Embryonic facial prominence (tissue), 1 donor: ENCODE measurements at regions not wholly inside any gene's neighbourhood (a gene's known extent, or its start where the extent isn't known, plus 50 kb on each side); places are given as distances from the start of the nearest gene placed in this dataset.
"Not testable (repeated sequence)": the region's sequence is repeated elsewhere in the genome, so short reads cannot be mapped to it uniquely, and the experiment has no call there.

Source experiments
- DNase-seq: peaks from one replicate; pipeline ENCODE4 v3.0.0-alpha.2; 2016; ENCODE audit errors: extremely low spot score

DNA sequence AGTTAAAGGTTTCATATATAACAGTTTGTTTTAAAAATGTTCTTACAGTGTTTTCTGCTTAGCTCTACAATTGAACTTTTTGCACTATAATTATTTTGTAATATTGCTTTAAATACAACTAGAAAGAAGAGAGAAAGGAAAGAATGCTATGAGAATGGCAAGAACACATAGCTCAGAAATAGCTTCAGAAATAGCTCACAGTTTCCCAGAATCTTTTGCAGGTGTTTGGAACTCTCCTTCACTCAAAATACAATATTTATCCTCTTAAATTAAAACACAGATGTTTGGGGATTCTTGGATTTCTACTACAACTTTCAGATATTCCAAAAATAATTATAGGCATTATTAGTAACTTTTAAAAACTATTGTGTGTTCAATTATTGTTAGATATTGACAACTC is 658.0 kb upstream of the DPPA4 start:
- no peak for DNase-seq

DNA sequence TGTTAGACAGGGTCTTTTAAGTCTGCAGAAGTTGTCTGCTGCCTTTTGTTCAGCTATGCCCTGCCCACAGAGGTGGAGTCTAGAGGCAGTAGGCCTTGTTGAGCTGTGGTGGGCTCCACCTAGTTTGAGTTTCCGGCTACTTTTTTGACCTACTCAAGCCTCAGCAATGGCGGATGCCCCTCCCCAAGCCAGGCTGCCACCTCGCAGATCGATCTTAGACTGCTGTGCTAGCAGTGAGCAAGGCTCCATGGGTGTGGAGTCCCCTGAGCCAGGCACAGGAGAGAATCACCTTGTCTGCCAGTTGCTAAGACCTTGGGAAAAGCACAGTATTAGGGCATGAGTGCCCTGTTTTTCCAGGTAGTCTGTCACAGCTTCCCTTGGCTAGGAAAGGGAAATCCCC is 664.6 kb upstream of the DPPA4 start:
- DNase-seq: not testable (repeated sequence)

DNA sequence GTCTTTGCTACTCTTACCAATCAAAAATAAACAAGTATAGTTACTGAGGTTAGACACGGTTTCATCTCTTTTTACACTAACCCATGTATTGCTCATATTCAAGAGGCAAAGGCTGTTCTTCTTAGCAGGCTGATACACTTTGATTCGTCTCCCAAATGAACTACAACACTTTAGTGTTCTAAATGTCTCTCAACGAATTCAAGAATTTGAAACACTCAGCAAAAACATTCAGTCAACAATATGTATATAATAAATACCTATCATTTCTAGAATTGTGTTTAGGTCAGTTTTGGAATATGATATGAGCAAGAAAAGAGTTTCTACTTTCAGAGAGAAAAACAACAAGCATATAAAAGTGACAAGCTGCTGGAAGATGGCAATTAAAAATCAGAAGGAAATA is 669.6 kb upstream of the DPPA4 start:
- DNase-seq: no peak

DNA sequence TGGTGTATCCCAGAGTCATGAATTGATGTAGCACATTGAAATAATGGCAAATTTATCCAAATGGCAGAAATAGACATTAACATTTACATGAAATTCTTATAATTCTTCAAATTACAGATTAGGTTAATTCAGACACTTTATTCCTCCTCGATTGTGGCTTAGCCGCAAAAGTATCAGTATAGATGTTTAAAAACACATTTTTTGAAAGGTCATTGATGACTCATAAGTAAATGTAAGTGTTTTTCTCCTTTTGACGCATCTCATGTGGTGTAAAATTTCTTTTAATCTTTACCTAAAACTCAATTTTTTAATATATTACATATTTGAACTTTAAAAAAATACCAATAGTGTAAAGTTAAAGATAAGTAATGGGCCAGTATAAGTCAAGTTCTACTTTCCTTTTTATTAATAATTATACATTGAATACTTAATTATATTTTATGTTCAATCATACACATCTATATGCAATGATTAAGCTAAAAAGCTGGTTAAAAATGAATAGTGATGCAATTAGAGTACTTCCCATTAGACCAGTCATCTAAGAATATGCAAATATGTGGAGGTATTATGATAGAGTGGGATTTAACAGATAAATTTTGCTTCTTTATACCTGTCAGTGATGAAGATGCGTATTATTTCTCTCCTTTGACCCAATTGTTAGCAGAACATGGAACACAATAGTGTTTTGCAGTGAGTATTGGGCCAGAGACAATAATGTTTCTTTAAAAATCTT is 678.1 kb upstream of the DPPA4 start:
- no peak for DNase-seq

DNA sequence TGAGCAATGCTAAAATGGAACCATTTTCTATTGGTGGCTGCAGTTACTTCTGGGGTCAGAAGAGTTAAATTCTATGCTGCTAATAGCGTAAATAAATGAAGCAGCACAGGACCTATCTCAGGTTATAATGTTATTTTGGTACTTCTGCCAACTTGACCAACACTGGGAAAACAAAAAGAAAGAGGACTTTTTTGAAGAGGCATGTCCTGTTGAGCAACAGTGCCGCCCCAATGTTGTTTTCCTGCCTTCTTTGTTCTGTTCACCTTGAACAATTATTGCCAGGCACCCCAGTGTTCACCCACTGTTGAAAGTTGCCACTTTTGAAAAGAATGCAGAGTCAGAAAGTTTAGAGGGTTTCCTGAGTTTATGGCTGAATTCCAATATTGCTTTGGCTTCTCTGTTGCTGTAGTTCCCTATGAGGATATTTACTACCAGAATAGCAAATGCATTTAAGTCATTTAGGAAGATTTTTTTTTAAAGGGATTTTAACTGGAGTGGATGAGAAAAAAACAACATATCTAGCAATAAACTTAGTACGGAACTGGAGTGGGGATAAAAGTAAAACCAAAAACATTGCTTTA is 679.0 kb upstream of the DPPA4 start:
- DNase-seq: no peak

DNA sequence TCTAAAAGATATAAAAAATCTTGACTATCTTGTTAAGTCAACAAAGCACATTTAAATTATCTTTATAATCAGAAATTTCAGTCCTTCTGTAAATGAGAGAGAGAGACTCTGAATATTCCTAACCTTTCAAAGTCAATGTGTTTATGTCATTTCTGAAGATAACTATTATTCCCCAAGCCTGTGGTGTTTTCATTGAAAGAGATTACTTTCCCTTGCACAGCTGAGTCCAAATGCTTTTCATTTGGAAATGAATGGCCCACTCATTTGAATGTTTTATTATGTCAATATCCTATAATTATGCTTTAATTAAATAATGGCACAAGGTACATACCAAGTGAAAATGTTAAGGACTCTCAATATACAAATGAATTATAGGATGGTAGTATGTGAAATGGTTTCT is 680.0 kb upstream of the DPPA4 start:
- no peak for DNase-seq

DNA sequence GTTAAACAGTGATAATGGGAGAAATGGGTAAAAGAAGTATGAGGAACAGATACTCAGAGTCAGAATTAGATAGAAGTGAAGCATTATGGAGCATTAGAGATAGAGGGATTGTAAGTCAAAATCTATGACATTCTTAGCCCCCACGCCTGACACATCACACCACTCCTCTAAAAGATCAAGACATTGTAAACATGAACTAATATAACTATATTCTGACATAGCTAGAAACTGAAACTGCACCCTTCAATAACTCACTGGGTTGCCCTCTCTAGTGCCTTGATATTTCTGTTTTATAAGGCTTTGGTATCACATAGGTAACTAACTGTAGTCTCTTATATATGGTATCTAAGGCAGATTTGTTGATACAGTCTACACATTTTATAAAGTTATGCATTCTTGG is 684.3 kb upstream of the DPPA4 start:
- no peak for DNase-seq

DNA sequence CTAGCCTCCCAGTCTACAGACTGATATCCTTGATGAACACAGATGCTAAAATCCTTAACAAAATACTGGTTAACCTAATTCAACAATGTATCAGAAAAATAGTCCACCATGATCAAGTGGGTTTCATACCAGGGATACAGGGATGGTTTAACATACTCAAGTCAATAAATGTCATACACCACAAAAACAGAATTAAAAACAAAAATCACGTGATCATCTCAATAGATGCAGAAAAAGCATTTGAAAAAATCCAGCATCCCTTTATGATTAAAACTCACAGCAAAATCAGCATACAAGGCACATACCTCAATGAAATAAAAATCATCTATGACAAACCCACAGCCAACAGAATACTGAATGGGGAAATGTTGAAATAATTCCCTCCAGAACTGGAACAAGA is 685.7 kb upstream of the DPPA4 start:
- not testable (repeated sequence) for DNase-seq

DNA sequence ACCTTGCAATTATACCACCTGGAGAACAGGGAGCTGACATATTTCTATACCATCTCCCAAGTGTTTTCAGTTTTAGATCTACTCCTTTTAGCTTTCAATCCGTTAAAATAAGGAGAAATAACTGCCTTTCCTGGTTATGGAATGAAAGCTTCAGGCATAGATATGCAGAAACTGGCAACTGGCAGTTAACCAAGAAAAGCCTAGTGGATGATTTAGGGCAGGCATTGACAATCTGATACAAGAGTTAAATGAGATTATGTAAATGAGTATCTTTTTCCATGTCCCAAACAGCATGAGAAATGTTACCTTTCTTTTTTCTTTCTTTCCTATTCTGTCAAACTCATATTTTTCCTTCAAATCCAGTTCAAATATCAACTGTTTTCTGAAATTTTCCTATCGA is 689.1 kb upstream of the DPPA4 start:
- DNase-seq: no peak

DNA sequence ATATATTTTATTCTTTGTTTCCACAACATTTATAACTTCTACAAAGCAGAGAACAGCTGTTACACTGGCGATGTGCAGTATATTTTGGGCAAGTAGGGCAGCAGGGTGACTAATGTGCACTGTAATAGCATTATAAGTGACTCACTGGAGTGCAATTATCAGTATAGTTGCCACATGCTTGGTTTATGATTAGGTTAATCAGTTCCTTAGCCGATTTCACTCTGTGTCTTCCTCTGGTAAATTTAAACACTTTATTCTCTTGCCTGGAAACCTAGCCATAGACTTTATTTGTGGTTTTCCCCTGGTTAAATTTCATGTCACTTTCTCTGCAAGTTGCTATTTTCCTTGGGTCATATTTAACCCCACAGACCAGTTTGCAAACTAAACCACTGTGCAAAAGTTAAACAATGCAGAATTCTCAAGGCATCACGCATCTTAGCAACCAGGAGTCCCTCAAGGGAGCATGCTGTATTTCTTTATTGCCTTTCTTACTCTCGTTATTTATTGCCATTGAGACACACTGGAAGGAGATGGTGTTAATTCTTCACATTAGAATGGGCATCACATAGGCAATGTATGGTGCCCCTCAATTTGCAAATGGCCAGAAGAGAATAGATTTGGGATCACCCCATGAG is 690.2 kb upstream of the DPPA4 start:
- no peak for DNase-seq

DNA sequence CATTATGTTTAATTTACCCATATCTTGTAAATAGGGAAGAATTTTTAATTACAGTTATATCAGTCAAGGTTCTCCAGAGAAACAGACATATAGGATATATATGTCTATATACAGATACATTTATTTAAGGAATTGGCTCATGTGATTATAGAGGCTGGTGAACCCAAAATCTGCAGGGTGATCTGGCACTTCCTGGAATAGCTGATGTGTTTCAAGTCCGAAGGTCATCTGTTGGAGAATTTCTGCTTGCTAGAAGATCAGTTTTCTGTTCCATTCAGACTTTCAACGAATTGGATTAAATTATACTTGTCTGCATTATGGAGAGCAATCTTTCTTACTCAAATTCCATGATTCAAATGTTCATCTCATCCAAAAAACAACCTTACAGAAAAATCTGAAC is 694.6 kb upstream of the DPPA4 start:
- DNase-seq: no peak

DNA sequence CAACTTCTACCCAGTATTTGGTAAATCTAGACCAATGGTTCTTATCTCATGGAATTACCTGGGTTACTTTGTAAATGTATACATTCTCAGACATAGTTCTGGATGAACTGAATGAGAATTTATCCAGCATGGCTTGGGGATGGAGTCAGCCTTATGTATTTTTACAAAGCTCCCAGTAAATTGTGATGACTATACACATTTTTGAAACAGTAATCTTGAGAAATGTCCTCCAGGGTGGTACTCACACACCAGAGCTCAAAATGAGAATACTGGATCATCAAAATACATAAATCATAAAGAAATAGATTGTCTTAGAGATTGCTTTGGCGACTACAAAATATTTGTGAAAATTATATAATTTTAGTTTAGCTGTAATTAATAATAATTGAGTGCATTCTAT is 722.1 kb upstream of the DPPA4 start:
- no peak for DNase-seq

DNA sequence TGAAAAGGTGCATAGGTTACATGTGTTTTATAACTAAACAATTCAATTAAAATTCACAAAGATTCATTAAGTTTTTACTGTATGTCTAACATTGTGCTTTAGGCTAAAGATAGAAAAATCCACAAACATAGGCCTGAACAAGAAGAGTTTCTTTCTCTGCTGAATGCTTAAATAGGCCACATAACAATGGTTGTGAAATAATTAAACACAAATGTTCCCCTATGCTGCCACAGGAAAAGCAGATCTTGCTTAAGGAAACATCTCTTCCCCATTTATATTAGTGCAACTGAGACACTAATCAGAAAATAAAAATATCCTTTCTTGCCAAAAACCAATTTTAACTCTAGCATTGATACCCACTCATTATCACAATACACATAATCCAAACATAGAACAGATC is 725.4 kb upstream of the DPPA4 start:
- no peak for DNase-seq

DNA sequence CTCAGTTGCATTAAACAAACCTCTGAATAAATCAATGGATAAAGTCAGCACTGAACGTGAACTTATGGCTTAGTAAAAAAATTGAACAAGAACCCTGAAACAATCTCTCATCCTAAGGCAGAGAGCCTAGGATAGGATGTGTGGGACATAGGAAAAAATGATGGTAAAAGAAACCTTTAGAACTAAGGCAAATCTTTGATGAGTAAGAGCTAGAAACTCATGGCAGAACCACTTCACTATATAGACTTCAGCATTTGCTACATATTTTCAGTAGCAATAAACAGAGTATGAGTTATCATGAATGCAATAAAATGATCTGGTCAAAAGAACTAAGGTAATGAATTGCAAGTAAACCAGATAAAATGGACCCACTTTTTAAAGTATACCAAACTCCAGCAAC is 725.8 kb upstream of the DPPA4 start:
- DNase-seq: no peak

DNA sequence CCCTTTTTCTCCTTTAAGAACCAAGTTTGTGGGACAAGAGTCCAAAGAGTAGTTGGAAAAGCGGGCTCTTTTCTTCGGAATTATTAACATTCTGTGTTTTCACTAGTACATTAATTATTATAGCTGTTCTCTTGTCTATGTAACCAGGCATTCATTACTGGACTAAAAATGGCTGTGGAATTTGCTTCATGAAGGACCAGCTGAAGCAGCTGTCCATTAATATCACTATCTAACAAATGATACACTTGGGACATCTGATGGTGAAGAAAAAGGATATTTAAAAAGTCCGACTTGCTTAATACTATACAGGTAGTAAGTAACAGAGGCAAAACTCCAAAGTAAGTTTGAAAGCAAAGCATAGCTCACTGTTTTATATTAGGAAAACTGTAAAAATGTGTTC is 728.9 kb upstream of the DPPA4 start:
- DNase-seq: no peak

DNA sequence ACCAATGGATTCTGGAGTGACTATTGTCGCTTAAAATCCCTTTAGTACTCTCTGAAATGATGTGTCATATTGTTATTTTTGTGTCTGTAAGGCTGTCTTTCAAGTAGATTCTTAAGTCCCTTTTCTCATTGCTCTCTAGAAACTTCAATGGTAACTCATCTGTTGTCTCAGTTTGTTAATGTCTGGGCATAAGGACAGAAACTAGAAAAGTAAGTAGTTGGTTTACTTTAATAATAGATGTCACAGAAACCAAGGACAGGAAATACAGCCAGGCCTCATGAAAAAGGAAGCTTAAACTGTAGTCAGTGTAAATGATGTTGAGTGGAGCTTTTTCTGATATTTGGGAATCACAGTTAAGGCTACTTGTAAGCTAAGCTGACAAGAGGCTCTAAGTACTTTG is 730.2 kb upstream of the DPPA4 start:
- DNase-seq: no peak

DNA sequence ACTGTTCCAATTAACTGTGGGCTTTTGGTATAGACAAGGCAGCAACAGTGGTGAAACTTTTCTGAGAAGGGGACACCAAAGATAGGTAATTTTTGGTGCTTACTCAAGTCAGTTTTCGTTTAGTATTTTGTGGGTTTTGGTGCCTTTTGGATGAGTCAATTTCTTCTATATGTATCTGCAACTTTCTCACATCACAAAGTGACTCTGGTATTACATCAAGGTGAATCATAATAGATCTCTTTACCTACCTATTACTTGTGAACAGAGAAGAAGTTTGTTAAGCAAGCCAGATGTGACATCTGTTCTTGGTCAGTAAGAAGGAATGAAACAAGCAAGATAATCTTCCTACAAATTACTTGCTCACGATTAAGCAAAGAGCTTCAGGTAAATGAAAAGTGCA is 732.4 kb upstream of the DPPA4 start:
- DNase-seq: no peak

DNA sequence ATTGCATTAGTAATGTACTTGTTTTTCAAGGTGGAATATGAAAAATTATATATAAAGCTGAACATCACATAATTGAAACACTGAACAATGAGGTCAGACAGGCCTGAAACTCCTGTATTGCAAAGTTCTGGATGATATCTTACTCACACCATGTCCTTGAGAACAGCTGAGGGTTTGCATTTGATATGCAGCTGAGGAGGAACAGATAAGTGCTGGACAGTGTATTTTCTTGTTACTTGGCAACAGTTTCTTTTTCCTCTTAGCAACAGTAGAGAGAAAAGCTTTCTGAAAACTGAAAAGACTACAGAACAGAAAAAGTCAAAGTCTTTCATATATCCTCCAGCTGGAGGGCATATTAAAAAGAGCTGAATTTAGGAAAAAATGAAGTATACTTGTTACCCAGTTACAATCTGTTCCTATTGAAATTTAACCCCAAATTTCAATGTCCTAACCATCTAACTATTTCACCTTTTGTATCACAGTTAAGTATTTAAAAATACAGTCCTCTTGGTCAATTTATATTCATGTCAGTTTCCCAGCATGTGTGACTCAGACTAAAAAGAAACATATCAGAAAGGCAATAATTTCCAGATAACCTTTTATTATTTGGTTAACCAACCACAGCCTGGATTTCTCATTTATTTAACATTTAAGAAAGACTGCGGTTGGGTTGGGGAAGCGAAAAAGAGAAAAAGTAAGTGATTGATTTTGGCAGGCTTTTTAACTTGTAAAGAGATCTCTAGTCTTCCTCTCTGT is 733.0 kb upstream of the DPPA4 start:
- no peak for DNase-seq

DNA sequence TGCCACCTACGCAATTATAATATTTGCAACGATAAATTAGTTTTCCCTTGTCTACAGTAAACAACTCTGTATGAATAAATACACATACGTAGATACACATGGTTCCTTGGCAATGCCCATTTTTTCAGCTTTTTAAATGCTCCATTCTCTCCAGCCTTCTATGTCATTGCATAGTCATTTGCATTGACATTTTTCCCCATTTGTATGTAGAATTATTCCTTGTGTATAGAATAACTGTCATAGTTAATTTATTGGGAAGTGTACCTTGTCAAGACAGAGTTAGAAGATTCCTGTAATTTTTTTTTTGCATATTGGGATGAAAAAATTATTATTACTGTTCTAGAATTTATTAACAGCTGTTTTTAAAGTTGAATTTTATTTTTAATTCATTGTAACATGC is 736.7 kb upstream of the DPPA4 start:
- no peak for DNase-seq

DNA sequence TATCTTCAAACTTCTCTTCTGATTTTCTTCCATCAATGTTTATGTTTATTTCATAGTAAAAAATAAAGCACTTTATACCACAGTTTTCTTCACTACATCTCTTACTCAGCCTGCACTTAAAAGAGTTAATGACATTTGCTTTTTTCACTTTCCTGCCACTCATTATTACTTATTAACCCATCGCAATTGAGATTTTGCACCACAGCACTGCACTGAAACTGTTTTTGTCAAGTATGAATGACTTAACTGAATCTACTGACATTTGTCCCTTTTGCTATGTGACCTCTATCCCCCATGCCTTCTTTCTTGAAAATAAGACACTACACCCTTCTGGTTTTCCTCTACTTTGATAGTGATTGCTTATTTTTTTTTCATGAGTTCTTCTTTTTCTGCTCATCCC is 739.7 kb upstream of the DPPA4 start:
- no peak for DNase-seq

DNA sequence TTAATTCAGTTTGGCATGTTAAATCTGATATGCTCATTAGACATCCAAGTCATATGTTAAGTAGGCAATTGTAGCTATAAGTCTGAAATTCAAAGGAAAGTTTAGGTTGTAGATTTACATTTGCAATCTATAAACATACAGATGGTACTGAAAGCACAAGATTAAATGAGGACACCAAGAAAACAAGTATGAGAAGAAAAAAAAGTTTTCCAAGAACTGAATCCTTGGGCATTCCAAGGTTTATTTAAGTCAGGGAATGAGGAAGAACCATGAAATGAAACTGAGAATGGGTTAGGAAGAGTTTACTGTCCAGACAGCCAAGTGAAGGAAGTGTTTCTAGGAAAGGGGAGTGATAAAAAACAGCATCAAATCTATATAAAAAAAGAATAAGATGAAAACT is 756.1 kb upstream of the DPPA4 start:
- no peak for DNase-seq

DNA sequence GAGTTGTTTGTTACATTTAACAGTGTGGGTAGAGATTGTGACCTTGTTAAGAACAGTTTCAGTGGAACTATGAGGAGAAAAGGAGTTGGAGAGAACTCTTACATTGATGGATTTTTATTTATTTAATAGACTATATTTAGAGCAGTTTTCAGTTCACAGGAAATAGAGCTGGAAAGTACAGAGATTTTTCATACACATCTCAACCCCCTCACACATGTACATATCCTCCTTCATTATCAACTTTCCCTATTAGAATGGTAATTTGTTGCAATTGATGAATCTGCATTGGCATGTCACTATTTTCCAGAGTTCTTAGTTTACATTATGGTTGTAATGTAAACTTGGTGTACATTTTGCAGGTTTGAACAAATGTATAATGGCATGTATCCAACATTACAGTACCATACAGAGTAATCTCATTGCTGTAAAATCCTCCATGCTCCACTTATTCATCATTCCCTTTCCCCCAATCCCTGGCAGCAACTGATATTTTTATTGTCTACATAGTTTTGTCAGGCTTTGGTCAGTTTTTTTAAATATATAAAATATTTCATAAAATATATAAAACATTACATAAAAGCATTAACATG is 756.6 kb upstream of the DPPA4 start:
- no peak for DNase-seq
